Renal cortical epithelial cell (primary cell): ENCODE measurements at regions not wholly inside any gene's neighbourhood (a gene's known extent, or its start where the extent isn't known, plus 50 kb on each side); places are given as distances from the start of the nearest gene placed in this dataset.
"Not testable (repeated sequence)": the region's sequence is repeated elsewhere in the genome, so short reads cannot be mapped to it uniquely, and the experiment has no call there.

Experiments
- DNase-seq: peaks from one replicate; pipeline ENCODE4 v3.0.0-alpha.2; 2011; ENCODE audit warnings: low read depth

DNA sequence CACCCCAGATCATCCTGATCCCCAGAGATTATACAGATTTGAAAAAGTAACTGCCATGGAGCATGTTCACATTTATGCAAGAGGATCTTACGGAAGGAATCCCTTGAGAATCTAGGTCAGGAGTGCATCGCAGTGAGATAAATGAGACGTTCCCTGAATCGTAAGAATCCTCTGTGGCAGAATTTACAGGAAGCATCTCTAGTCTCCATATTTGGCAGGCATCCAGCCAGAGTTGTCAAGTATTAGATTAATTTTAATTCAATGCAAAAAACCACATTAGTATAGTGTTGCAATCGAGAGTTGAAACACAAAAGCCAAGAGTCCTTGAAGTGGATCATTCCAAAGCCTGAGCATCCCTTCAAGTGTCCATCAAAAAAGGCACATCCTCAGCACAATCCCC, 100.8 kb downstream of the RRAGC start:
- no peak for DNase-seq

DNA sequence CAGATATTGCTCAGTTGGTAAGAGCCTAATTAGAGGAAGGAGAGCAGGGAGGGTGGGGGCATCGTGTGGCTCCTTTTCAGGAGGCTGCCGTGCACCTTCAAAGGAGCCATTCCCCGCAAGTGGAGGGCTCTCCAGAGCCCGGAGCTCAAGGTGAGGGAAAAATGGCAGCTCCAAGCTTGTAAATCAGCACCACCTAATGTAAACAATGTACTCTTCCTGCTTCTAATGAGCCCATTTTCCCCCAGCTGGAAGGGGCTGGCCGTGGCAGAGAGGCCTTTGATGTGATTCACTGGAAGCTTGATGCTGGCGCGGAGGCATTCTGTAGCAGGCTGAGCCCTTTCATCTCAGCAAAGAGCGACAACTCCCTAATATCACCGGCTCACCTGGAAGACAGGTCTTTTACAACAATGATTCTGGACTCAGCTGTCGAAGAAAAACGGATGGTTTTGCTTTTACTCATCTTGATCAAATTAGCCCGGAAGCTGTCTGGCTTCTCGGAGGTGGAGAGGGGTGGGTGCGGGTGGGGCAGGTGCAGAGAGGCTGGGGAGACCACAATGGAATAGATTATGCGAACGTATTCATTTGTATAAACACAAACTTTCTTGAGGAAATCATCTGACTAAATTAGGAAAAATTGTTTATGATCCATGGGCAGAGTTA, 112.5 kb downstream of the RRAGC start:
- no peak for DNase-seq

DNA sequence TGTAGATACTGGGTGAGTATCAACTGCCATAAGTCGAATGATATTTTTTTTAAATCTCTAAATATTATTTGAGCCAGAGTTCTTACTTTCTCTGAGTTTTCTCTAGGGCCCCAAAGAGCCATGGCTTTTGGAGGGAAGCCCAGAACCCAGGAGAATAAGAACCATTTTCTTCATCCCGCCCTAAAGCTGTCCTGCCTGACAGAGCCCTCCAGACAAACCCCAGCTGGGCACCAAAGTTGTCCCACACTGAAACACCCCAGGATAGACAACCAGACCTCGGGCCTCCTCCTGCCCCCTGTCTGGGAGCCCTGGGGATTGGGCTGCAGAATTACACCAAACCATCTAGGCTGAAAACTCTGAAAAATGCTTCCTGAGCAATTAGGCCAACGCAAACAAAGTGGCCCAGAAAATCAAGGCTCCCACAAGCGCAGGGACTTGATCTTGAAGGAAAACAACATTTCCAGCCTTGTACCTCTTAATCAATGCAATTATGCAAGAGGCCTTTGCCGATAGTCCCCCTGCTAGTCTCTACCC, 113.1 kb downstream of the RRAGC start:
- no peak for DNase-seq

DNA sequence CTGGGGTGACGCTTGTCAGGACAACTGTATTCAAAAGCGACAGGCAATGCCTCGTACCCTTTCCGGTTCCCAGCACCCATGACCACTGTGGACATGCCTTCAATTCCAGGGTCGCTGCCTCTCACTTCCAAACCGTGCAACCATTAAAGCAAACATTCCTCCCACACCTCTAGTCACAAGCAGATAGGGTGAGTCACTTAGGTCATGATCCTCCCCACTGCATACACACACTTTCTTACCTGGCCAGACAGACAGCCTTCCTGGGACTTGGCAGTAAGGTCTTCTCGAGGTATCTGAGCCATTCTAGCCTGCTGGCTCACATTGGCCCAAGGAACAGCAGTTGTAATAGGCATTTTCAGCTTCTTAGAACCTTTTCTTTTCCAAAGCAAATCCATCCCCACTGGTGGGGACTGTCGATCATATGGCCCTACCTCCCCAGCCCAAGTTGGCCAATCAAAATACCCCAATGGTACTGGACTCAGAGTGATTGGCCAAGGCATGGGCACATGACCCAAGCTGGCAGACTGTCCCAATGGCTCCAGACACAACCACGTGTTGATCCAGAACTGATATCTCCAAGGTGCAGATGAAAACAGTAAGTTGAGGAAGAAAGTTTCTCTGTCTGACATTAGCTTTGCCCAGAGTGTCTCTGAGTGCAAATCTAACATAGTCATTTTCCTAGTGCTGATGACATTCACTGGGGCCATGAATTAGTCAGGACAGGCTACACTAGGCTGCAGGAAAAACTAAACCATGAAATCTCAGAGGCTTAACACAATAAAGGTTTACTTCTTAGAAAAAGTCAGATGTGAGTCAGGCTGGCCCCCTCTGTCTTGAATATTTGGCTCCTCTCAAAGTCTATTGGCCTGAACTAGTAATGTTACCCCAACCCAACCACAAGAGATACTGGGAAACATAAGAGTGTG, 113.8 kb downstream of the RRAGC start:
- peak; percentile 18 for DNase-seq

DNA sequence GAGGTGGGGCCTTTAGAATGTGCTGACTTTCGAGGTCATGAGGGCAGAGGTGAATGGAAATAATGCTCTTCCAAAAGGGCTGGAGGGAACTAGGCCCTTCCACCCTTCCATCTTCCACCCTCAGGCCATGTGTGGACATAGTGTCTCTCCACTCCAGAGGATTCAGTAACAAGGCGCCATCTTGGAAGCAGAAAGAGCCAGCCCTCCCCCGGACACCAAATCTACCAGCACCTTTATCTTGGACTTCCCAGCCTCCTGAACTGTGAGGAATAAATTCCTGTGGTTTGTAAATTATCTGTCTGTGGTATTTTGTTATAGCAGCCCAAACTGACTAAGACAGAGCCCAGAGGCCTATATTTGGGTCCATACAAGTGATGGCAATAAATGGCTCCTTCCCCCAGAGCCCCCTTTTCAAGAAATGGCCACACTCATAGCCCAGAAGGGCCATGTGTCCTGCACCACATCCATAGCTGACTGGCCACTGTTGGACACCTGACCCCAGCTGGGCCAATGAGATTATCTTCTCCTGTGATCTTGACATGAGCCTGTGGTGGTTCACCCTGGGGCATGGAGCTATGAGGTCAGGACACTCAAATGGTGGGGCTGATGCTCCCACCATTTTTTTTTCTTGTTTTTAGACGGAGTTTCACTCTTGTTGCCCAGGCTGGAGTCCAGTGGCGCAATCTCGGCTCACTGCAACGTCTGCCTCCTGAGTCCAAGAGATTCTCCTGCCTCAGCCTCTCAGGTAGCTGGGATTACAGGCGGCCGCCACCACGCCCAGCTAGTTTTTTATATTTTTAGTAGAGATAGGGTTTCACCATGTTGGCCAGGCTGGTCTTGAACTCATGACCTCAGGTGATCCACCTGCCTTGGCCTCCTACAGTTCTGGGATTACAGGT, 114.9 kb downstream of the RRAGC start:
- no peak for DNase-seq

DNA sequence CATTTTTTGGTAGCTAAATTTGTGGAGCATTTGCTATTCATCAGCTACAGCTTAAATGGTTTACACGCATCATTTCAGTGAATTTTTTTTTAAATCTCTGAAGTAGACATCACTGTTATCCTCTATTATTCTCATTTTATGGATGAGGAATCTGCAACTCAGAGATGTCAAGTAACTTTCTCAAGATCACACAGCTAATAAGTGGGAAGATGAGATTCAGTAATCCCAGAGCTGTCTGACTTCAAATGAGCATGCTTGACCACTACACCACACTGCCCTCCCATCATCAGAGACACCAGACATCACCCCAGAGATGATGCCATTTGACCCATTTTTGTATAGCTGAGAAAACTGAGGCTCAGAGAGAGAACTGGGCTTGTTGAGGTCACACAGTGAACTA, 116.4 kb downstream of the RRAGC start:
- DNase-seq: no peak

DNA sequence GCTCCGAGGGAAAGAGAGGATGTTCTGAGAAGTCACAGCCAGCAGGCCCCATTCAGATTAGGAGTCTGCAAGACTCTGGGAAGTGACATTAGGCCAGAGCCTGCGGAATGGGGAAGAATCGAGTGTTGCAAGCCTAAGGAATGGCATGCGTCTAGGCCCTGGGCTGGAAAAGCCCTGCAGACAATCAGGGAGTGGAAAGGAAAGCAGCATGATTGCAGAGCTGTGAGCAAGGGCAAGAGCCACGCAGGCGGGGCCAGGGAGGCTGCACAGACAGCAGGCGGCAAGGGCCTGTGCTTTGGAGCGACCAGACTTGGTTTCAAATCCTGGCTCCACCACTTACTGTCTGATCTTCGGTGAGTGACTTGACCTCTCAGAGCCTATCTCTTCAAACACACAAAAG, 118.2 kb downstream of the RRAGC start:
- DNase-seq: no peak

DNA sequence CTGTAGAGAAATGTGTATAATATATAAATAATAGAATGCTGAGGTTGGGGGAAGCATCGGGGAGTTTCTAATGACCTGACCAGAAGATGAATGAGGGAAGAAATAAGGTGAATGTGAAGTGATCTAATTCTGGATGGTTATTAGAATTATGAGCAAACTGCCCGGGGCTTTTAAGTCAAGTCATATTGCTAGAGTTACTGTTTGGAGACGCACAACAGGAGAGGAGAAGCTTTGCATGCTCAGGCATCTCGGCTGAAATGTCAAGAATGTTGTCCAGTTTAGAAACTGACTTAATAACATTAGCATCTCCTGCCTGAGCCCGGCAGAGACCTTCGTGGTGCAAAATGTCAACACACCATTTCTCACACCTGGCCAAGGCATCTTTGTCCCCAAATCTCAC, 119.1 kb downstream of the RRAGC start:
- no peak for DNase-seq

DNA sequence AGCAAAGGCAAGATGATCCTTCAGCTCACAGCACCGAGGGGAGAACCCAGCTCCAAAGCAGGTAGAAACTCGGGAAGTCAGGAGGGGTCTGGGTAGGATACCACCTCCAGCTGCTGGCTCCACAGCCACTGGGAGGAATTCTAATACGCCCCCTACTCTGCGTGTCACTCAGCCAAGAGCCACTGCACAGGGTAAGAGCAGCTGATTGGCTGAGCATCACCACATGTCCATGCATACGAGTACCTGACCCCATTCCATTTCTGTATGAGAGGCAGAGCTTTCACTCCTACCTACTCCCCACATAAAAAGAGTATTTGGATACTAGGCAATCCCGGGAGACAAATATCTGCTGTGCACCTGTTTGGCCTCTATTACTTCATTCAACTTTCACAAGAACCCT, 121.4 kb downstream of the RRAGC start:
- no peak for DNase-seq

DNA sequence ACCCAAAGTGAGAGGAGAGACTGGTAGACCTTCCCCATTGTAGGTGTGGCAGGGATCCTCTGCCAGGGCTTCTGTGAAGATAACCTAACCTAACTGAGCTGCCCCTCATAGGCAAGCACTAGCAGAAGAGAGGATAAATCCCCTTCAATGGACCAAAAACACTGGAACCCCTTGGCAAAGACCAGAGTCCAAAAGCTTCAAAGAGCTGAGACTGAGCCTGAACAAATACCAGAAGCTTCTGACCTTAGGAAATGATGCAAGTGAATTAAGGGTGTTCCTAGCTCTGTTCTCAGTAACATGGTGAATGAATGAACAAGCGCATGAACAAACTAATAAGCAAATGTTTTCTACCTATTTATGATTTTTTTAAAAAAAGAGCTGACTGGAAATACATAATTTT, 123.2 kb downstream of the RRAGC start:
- DNase-seq: no peak

DNA sequence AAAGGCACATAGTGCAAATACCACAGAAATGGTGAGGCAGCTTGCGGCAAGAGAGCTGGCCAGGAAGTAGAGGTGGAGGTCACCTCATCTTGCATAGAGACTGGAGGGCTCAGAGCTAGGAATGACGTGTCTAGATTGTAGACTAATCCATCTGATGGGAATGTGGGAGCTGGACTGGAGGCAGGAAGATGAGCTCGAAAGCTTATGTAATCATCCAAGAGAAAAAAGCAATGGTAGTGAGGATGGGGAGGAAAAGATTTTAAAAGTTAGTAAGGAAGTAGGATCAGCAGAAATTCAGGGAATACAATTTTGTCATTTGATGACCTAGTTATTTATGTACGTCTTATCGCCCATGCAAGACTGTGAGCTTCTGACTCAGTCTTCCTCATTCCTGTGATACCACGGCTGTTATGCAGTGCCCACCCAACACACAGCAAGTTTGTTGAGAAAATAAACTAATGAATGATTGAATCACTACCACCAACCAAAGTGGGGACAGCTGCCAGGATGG, 123.9 kb downstream of the RRAGC start:
- no peak for DNase-seq

DNA sequence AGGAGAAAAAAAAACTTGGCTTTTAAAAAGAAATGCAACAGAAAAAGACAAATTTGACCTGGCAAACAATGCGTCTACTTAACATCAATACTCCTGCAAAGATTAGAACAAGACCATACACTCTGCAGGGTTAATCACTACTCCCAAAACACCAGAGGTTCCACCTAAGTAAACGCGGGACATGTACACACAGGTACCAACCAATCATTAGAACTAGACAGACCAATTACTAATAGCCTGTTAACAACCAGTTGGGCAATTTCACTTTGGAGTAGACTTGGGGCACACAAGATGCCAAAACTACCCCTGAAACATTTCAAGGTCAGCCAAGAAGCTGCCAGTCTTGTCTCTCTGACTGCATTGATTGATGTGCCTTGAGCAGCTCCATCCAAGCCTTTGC, 125.8 kb downstream of the RRAGC start:
- DNase-seq: no peak

DNA sequence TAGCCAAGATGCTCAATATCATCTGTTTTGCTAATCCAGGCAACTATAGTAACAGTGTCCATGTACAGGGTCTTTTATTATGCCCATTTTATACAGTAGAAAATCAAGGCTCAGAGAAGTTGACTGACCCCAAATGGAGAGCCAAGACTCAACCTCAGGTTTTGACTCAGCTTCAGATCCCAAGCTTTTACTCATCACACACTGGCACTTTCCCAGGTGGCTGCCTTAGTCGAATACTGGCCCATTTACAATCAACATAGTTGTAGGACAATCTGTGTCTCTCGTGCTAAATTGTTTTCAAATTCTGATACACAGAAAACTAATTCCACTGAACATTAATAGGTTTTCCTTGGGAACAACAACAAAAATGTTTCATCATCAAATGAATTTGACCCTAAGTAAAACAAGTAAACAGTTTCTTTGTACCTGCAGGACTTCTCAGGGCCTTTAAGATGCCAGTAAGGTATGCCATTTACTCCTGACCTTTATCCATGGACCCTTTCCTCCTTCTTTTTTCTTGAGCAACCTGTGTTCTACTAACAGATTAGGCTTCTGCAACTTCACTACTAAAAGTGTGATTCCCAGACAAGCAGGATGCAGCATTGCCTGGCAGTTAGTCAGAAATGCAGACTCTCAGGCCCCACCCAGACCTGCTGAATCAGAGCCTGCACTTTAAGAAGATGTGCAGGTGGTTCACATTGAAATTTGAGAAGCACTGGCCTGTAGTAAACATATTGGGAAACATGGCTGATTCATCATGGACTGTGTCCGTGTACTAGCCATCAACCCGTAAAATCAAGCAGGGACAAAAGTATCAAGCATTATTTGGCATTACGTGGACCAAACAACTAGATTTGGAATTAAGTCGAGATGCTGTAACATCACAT, 128.8 kb downstream of the RRAGC start:
- peak; percentile 17 for DNase-seq

DNA sequence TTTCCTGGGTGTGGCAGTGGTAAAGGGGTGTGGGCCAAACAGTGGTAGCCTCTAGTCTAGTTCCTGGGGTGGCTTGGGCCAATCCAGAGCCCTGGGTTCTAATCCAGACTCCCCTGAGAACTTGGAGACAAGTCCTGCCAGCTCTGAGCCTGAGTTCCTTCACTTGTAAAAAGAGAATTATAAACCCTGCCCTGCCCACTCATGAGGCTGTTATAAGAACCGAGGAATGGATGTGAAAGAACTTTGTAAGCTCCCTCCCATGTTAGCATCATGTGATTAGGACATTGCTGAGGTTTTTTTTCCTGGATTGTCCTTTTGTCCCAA, 131.0 kb downstream of the RRAGC start:
- no peak for DNase-seq

DNA sequence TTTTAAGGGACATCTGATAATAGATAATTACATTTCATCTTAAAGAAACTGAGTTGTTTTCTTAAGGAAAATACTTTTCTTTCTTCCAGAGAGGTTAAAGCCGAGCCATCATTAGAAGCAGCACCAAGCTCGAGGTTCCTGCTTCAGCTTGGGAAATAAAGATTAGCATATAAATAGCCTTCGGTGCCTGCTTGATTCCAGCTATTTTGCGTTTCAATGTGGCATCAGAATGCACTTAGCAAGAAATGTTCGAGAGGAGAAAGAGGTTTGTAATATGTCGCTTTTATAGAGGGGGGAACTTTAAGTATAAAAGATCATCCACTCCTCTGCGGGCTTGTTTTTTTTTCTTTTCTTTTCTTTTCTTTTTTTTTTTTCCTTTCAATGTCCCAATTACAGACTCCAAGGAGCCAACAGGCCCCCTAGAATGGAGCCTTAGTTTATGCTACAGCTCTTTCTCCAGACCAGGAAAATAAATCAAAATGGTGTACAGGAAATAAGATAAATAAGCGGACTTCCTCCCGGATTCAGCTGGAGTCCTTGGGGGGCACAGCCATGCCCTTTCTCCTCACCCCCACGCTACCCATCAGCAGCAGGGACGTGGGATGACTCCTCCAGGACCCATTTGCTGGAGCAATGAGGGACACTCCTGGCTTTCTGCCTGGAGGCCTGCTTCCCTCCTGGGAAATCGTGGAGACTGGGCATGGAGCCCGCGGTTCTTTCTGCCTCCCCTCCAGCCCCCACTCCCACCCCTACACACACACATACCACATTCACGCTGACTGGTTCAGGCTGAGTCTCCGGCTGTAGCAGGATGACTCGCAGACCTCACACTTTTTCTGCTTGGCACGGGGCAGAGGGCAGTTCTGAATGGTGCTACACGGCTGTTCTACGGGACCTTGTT, 131.6 kb downstream of the RRAGC start:
- DNase-seq: peak; percentile 25

DNA sequence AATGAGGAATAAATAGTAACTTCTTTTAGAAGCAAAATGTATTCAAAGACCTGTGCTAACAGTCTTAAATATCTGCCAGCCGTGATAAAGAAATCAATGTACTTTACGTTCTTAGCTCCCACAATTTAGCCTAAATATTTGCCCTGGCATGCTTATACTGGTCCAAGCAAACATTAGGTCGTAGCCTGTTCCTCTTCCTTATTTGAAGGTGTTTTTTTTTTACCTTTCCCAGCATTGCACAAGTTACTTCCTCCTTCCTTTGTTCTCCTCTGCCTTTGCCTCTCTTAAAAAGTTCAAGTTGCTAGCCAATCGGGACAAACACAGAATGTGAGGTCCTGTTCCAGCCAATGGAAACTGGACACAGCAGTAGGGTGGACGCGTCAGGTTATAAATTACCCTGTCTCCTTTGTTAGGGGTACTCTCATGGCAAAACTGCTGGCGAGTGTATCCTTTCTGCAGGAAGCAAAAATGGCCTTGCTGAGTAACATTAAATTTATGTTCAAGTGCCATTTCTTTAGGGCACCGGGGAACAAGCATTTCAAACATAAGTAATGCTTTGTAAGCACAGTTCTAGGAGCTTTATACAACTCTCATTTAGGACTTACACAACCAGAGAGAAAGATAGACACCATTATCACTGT, 134.1 kb downstream of the RRAGC start:
- DNase-seq: not testable (repeated sequence)

DNA sequence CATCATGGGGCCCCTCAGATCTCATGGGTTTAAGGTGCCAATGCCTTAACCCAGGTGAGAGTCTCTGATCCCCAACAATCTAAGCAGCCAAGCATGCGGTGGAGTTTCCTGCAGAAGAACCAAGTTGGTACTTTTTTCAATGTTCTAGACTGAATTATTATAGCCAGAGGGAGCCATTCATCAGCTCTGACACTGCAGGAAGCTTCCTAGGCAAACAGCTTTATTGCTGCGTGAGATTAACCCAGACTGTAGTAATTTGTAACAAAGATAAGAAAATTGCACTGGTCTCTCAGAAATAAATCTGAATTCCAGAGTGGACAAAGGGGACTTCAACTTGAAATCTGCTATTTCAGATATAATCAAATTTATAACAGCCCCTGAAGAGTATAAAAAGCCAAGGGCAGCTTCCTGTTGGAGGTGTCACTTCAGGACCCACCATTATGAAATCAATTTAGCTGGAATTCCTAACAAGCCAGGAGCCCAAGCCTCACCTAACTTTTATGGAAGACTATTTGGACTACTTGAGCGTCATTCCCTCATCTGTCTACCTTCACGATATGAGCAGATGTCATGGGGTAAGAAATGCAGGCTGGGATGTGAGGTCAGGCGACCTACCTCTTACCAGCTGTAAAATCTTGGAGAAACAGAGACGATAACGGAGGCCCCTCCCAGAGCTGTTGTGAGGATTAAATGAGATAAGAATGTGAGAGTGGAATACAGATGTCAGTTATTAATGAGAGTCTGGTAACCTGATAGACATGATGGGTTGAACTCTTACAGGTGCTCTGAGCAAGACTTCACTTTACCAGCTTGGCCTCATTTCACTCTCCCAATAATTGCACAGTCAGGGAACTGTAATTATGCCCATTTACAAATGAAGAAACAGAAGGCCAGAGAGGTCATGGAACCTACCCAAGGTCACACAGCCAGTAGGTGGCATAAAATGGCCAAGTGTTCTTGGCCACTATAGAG, 135.1 kb downstream of the RRAGC start:
- no peak for DNase-seq

DNA sequence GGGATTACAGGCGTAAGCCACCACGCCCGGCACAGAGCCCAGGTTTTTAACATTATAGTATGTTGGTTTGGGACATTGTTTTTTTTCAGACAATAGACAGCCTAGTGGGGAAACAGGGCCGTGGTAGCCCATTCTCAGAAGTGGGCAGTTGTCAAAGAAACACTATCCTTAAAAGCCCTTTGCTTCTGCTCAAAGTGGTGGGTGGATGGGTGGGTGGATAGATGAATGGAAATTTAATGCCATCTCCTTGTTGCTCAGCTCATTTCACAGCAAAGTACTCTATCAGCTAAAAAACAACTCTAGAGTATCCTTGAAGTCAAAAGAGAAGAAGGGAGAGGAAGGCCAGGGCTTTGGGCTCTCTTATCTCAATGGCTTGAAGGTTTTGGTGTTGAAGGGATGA, 137.8 kb downstream of the RRAGC start:
- no peak for DNase-seq
